ENCODE measurements at regions not wholly inside any gene's neighbourhood (a gene's known extent, or its start where the extent isn't known, plus 50 kb on each side); places are given as distances from the start of the nearest gene placed in this dataset.

DNA sequence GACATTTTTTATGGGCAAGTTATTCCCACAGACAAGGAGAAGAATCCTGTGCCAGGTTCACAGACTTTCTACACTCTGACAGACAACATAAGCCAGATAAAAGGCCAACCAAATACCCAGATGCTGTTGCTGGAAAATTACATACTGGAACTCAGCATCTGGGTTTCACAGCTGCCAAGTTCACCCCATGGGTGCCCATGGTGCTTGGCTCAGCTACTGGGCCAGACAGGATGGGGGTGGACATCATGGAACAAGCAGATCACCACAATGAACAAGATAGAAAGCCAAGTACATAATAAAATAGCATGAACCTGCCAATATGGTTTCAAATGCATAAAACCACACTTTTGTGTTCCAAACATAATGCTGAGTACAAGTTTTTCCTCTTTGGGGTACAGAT is 999.8 kb downstream of the NR2F1-AS1 start:
- Histone ChIP-seq H3K36me3 (no peaks in the 10 kb centered on the region), H3K9me3 (peaks cover 0 to 4% (median 0%) of the 10 kb centered on the region in 12 donors), H3K27ac (no peak overlapping the region), H3K27me3 (no peaks in the 10 kb centered on the region), H3K4me3 (no peak overlapping the region), H3K4me1 (no peaks in the 10 kb centered on the region)
- TF ChIP-seq, protein P1, sequence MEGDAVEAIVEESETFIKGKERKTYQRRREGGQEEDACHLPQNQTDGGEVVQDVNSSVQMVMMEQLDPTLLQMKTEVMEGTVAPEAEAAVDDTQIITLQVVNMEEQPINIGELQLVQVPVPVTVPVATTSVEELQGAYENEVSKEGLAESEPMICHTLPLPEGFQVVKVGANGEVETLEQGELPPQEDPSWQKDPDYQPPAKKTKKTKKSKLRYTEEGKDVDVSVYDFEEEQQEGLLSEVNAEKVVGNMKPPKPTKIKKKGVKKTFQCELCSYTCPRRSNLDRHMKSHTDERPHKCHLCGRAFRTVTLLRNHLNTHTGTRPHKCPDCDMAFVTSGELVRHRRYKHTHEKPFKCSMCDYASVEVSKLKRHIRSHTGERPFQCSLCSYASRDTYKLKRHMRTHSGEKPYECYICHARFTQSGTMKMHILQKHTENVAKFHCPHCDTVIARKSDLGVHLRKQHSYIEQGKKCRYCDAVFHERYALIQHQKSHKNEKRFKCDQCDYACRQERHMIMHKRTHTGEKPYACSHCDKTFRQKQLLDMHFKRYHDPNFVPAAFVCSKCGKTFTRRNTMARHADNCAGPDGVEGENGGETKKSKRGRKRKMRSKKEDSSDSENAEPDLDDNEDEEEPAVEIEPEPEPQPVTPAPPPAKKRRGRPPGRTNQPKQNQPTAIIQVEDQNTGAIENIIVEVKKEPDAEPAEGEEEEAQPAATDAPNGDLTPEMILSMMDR (IDR thresholded peaks at IDR 0.05), result no peak
- no peak for TF ChIP-seq POLR2A (IDR thresholded peaks at IDR 0.05)
- DNase-seq (no peak), ATAC-seq (no peak)
- intact Hi-C loops (cut with DNase I), result no loop called here

DNA sequence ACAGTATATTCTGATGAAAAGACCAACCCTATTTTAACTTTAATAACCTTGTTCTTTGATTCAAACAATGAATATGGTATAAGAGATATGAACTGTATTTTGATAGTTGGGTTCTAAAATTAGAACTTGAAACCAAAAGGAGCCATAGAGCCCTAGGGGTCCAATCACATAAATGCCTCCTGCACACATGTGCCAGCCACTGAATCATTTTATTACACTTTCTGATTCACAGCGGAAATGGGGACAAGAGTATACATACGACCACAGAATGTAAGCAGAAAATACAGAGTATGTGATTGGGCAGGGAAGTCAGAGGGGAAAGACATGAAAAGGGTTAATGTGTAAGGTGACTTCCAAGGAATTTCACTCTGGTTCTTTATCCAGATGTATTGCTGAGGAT is 1000.2 kb downstream of the NR2F1-AS1 start:
- no peak for DNase-seq
- no peak for ATAC-seq
- Histone ChIP-seq H3K27ac (no peak overlapping the region), H3K36me3 (no peaks in the 10 kb centered on the region), H3K4me3 (no peak overlapping the region), H3K9me3 (peaks cover 0 to 4% (median 0%) of the 10 kb centered on the region in 12 donors), H3K27me3 (no peaks in the 10 kb centered on the region), H3K4me1 (no peaks in the 10 kb centered on the region)
- 79 to 88% (median 85%) methylated on average over 2 of the region's 2 CpGs for WGBS, 4 donors
- intact Hi-C loops (cut with DNase I), result no loop called here
- TF ChIP-seq POLR2A (IDR thresholded peaks at IDR 0.05), result no peak
- TF ChIP-seq, protein P1 (IDR thresholded peaks at IDR 0.05), result no peak

DNA sequence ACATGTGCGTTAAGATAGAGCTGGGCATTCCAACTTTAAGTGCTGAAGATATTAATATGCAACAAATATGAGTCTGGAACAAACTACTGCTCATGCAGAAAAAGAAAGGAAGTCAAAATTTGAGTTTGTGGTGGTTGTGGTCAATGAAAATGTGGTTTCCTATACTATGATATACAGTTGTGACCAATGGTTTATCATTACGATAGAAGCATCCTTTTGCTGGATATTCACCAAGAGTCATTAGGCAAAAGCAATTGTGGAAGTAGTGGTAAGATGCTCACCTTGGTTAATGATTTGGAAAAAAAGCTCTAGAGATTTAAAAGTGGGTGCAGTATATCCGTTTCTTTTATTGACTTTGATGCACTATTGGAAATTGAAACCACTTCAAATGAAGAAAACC is 1007.0 kb downstream of the NR2F1-AS1 start:
- WGBS, 4 donors, result 86 to 91% (median 87%) methylated on average over 3 of the region's 3 CpGs
- H3K27ac ChIP-seq, result no peak overlapping the region
- H3K4me3 ChIP-seq, result no peak overlapping the region
- H3K36me3 ChIP-seq, result no peaks in the 10 kb centered on the region
- intact Hi-C loops (cut with DNase I), result no loop called here
- ATAC-seq (no peak), DNase-seq (no peak)
- TF ChIP-seq, protein P1 (IDR thresholded peaks at IDR 0.05), result no peak
- no peak for TF ChIP-seq POLR2A (IDR thresholded peaks at IDR 0.05)
- H3K27me3 ChIP-seq, result no peaks in the 10 kb centered on the region
- H3K4me1 ChIP-seq, result no peaks in the 10 kb centered on the region
- no peaks in the 10 kb centered on the region for H3K9me3 ChIP-seq

DNA sequence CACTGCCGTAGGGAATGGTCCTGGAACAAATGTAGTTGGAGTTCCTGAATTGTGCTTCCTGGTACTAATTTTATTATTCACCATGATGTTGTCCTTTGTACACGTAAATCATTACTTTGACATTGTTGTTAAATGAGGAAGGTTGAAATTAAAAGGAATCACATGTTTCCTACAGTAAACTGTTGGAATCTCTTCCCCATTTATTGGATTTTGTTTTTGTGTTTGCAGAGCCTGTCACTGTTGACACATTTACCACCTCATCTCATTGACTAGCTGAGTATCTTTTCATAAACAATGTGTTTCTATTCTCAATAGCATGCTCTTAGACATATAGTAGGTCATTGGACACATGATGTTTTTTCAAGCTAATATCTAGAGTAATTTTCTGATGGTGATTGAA is 1012.5 kb downstream of the NR2F1-AS1 start:
- TF ChIP-seq, protein P1 (IDR thresholded peaks at IDR 0.05), result no peak
- no peak for TF ChIP-seq POLR2A (IDR thresholded peaks at IDR 0.05)
- Histone ChIP-seq H3K4me1 (no peaks in the 10 kb centered on the region), H3K36me3 (no peaks in the 10 kb centered on the region), H3K4me3 (no peak overlapping the region), H3K9me3 (no peaks in the 10 kb centered on the region), H3K27ac (no peak overlapping the region), H3K27me3 (no peaks in the 10 kb centered on the region)
- intact Hi-C loops (cut with DNase I), result no loop called here
- ATAC-seq, result no peak
- 76 to 83% (median 82%) methylated on average over 2 of the region's 2 CpGs for WGBS, 4 donors
- DNase-seq, result no peak

All from heart left ventricle (tissue), 16 donors.